ENCODE measurements at regions not wholly inside any gene's neighbourhood (a gene's known extent, or its start where the extent isn't known, plus 50 kb on each side); places are given as distances from the start of the nearest gene placed in this dataset.

- TF ChIP-seq CTCF (IDR thresholded peaks at IDR 0.05) (no peak), POLR2A (IDR thresholded peaks at IDR 0.05) (no peak), POLR2AphosphoS5 (IDR thresholded peaks at IDR 0.05) (no peak), EP300 (IDR thresholded peaks at IDR 0.05; ENCODE audit: low read depth) (no peak)
Observed at GRCh38 chr4:82047731-82048130, 326.1 kb downstream of the HNRNPD start.

Measured in transverse colon (tissue), 4 donors.